Lung (tissue), 11 donors: ENCODE measurements at regions not wholly inside any gene's neighbourhood (a gene's known extent, or its start where the extent isn't known, plus 50 kb on each side); places are given as distances from the start of the nearest gene placed in this dataset.
A peak's percentile ranks its signal among the peaks of the same experiment; 100 is the strongest.

Experiments used
- ATAC-seq: fragments of 200-7000 bp; cut with Tn5 transposase; one replicate; pipeline ENCODE4 v1.9.1; 2020; ENCODE audit warnings: moderate number of reproducible peaks; ENCODE audit not compliant: insufficient read depth, low FRiP score
- DNase-seq, 3 donors: peaks; one replicate each; pipeline ENCODE4 v3.0.0-alpha.2; 2013 to 2017
- H3K27ac ChIP-seq, 2 donors: one replicate each; pipeline ENCODE4 v1.5.1; 2013; ENCODE audit warnings: mild to moderate bottlenecking in 2 of 2, moderate library complexity in 2 of 2, control low read depth in 1 of 2, inconsistent platforms in 1 of 2, low read depth in 1 of 2, low read length in 1 of 2
- H3K27me3 ChIP-seq, 3 donors: one replicate each; pipeline ENCODE4 v1.5.1; 2013; ENCODE audit warnings: low read length in 2 of 3; ENCODE audit not compliant: control insufficient read depth in 3 of 3, insufficient read depth in 3 of 3
- H3K36me3 ChIP-seq, 4 donors: one replicate each; pipeline ENCODE4 v1.5.1; 2013; ENCODE audit warnings: low read length in 4 of 4, mild to moderate bottlenecking in 1 of 4, moderate library complexity in 1 of 4; ENCODE audit not compliant: control insufficient read depth in 4 of 4, insufficient read depth in 4 of 4
- H3K4me1 ChIP-seq, 5 donors: one replicate each; pipeline ENCODE4 v1.5.1; 2013; ENCODE audit warnings: low read length in 5 of 5, mild to moderate bottlenecking in 2 of 5, moderate library complexity in 1 of 5; ENCODE audit not compliant: control insufficient read depth in 5 of 5, insufficient read depth in 5 of 5
- H3K4me3 ChIP-seq: one replicate; pipeline ENCODE4 v1.5.1; 2013; ENCODE audit warnings: mild to moderate bottlenecking, control low read depth, moderate library complexity
- H3K9ac ChIP-seq, 2 donors: one replicate each; pipeline ENCODE4 v1.5.1; 2013; ENCODE audit warnings: low read length in 2 of 2, control low read depth in 1 of 2; ENCODE audit not compliant: insufficient read depth in 1 of 2
- H3K9me3 ChIP-seq, 4 donors: one replicate each; pipeline ENCODE4 v1.5.1; 2013; ENCODE audit warnings: low read length in 3 of 4, mild to moderate bottlenecking in 1 of 4, moderate library complexity in 1 of 4; ENCODE audit not compliant: control insufficient read depth in 4 of 4, insufficient read depth in 3 of 4
- WGBS, 2 donors: extraction: QIAGEN DNeasy Blood & Tissue Kit; methylation state at CpG; one replicate each; pipeline ENCODE4 v1.1.7; 2013; 5-methylcytosine and 5-hydroxymethylcytosine counted together
- TF ChIP-seq, protein P1 (sequence below): IDR thresholded peaks from 2 replicates; pipeline ENCODE4 v1.5.1; 2012; ENCODE audit warnings: mild to moderate bottlenecking; ENCODE audit errors: control extremely low read depth, extremely low read depth
- donor health status: control.
- donor health status: control.
- donor health status: Bipolar disorder and iron deficiency.
- donor health status: healthy.
- donor health status: DM: yes; HTN: yes; CAD: no.

DNA sequence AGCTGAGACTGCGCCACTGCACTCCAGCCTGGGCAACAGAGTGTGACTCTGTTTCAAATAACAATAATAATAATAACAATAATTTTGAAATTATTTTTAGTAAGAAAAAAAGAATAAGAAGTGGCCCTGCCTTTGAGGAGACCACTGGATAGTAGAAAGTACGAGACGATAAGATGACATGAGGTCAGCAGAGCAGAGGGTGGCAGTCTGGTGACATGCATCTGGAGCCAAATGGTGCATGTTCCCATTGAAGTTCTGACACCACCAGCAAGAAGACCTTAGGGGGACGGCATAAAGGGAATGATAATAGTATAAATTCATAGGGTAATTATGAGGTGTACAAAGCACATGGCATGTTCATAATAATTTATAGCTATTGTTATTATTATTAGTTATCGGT, 542.2 kb upstream of the TBL1XR1 start:
- TF ChIP-seq, protein P1, sequence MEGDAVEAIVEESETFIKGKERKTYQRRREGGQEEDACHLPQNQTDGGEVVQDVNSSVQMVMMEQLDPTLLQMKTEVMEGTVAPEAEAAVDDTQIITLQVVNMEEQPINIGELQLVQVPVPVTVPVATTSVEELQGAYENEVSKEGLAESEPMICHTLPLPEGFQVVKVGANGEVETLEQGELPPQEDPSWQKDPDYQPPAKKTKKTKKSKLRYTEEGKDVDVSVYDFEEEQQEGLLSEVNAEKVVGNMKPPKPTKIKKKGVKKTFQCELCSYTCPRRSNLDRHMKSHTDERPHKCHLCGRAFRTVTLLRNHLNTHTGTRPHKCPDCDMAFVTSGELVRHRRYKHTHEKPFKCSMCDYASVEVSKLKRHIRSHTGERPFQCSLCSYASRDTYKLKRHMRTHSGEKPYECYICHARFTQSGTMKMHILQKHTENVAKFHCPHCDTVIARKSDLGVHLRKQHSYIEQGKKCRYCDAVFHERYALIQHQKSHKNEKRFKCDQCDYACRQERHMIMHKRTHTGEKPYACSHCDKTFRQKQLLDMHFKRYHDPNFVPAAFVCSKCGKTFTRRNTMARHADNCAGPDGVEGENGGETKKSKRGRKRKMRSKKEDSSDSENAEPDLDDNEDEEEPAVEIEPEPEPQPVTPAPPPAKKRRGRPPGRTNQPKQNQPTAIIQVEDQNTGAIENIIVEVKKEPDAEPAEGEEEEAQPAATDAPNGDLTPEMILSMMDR: no peak
- no peak overlapping the region for H3K4me3 ChIP-seq
- no peak for DNase-seq
- H3K4me1 ChIP-seq: peaks cover 0 to 12% (median 0%) of the 10 kb centered on the region in 5 donors
- H3K27ac ChIP-seq: no peak overlapping the region
- H3K27me3 ChIP-seq: no peaks in the 10 kb centered on the region
- WGBS, 2 donors: 94 to 97% methylated on average over 5 of the region's 5 CpGs
- no peaks in the 10 kb centered on the region for H3K36me3 ChIP-seq
- H3K9me3 ChIP-seq: no peaks in the 10 kb centered on the region
- no peak overlapping the region for H3K9ac ChIP-seq
- no peak for ATAC-seq

DNA sequence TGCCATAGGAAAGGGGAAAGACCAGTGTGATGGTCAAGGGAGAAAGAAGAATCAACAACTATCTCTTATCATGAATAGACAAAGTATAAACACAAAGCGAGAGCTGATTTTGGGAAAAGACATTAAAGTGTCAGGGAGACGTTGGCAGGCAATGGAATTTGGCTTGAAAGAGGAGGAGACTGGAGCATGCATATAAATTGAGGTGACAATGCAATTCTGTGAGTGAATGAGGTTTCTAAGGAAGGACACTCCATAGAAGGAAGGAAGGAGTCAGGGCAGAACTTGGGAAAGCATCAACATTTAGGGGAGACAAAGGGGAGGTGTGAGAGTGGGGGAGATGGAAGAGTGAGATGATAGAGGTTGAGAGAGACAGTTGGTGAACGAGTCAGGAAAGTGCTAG, 543.0 kb upstream of the TBL1XR1 start:
- Histone ChIP-seq H3K27ac (no peak overlapping the region), H3K27me3 (no peaks in the 10 kb centered on the region), H3K36me3 (no peaks in the 10 kb centered on the region), H3K4me1 (peaks cover 0 to 9% (median 3%) of the 10 kb centered on the region in 5 donors), H3K9me3 (no peaks in the 10 kb centered on the region), H3K4me3 (no peak overlapping the region), H3K9ac (no peak overlapping the region)
- 72 to 81% methylated on average over 3 of the region's 3 CpGs for WGBS, 2 donors
- DNase-seq (peak in 2 of 3 donors; percentile 47 to 54), ATAC-seq (no peak)
- TF ChIP-seq, protein P1: no peak

DNA sequence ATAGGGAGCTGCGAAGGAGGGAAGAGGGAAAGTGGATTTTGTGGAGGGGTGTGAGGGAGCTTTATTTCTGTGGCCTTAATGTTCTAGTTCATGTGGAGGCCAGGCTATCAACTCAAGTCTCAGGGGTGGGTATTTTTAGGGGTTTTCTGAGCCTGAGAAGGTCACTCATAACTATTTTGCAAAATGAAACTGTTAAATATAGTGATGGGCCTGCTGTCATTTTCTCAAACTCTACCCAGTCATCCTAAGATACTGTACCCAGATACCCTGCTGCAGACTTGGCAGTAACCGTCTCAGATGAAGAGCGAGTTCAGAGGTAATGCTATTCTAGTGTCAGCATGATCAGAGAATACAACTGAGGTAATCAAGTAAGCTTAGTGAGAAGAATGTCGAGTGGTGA, 545.0 kb upstream of the TBL1XR1 start:
- H3K36me3 ChIP-seq: no peaks in the 10 kb centered on the region
- peak overlapping the region in 1 of 2 donors; percentile 12 for H3K27ac ChIP-seq
- TF ChIP-seq, protein P1: no peak
- H3K27me3 ChIP-seq: no peaks in the 10 kb centered on the region
- no peak overlapping the region for H3K9ac ChIP-seq
- 88 to 92% methylated on average over 4 of the region's 4 CpGs for WGBS, 2 donors
- peaks cover 3 to 9% (median 5%) of the 10 kb centered on the region in 5 donors for H3K4me1 ChIP-seq
- no peak for DNase-seq
- no peak overlapping the region for H3K4me3 ChIP-seq
- no peak for ATAC-seq
- H3K9me3 ChIP-seq: no peaks in the 10 kb centered on the region

DNA sequence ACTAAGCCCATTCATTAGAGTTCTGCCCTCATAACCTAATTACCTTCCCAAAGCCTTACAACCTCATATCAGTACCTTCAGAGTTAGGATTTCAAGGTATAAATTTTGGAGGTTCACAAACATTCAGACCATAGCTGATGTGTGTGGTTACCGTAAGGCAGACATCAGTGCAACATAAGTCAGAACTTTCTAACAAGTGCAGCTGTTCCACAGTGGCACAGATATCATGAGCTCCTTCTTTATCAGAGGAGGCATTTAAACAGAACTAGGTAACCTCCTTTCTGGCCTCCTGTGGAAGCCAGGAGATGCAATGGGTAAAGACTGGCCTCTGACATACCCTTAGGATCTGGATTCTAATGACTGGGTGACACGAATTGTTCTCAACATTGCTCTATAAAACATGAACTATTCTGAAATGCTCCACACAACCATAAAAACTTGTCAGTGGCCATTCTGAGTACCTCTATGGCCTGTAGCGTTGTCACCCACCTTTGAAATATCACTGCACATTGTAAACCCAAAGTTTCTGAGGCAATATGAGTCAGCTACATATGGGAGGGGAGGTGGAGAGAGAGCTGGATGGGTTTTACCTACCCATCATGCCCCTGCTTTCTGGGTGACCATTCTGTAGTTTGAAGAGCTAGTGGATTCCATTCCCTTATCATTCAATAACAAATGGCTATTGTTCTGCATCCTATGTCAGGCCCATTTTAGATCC, 546.0 kb upstream of the TBL1XR1 start:
- Histone ChIP-seq H3K9me3 (no peaks in the 10 kb centered on the region), H3K4me1 (peaks cover 3 to 9% (median 5%) of the 10 kb centered on the region in 5 donors), H3K27ac (peak overlapping the region in 1 of 2 donors; percentile 30), H3K9ac (no peak overlapping the region), H3K4me3 (no peak overlapping the region), H3K27me3 (no peaks in the 10 kb centered on the region), H3K36me3 (no peaks in the 10 kb centered on the region)
- DNase-seq (no peak), ATAC-seq (no peak)
- WGBS, 2 donors: 81% methylated on average over 3 of the region's 3 CpGs
- TF ChIP-seq, protein P1: no peak
